Inflammatory macrophage treated with lipopolysaccharide for 4 hours (primary cell): ENCODE measurements at regions not wholly inside any gene's neighbourhood (a gene's known extent, or its start where the extent isn't known, plus 50 kb on each side); places are given as distances from the start of the nearest gene placed in this dataset.
"Not testable (repeated sequence)": the region's sequence is repeated elsewhere in the genome, so short reads cannot be mapped to it uniquely, and the experiment has no call there.

Experiments
- DNase-seq: peaks from one replicate; pipeline ENCODE4 v3.0.0-alpha.2; 2020

GRCh38 chr17:45592433-45592923, 102.0 kb upstream of the PLEKHM1 start:
- DNase-seq = peak; percentile 69

GRCh38 chr17:45596347-45596746, 105.8 kb upstream of the PLEKHM1 start:
- DNase-seq = not testable (repeated sequence)

GRCh38 chr17:45600052-45601012, 109.8 kb upstream of the PLEKHM1 start:
- peak; percentile 31 for DNase-seq

DNA sequence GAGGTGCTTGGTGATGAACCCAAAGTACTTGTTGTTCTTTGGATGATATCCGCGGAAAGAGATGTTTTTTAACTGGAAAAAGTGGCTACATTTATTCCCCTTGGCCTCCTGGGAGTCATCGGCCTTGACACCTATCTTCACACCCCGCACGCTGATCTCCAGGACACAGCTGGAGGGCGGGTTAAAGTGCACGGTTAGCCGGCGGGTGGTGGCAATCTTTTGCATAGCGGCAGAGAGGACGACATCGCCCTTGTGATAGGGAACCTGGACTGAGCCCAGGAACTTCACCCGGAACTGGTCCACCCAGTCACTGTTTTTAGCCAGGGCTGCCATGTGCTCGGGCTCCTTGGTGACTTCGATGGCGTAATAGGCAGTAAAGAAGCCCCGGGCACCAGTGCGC, 110.5 kb upstream of the PLEKHM1 start:
- not testable (repeated sequence) for DNase-seq

GRCh38 chr17:45601605-45602539, 111.4 kb upstream of the PLEKHM1 start:
- not testable (repeated sequence) for DNase-seq

- not testable (repeated sequence) for DNase-seq
Observed at GRCh38 chr17:45605751-45606150, 115.2 kb upstream of the PLEKHM1 start.

GRCh38 chr17:45619984-45620405, 129.5 kb upstream of the PLEKHM1 start:
- not testable (repeated sequence) for DNase-seq

DNA sequence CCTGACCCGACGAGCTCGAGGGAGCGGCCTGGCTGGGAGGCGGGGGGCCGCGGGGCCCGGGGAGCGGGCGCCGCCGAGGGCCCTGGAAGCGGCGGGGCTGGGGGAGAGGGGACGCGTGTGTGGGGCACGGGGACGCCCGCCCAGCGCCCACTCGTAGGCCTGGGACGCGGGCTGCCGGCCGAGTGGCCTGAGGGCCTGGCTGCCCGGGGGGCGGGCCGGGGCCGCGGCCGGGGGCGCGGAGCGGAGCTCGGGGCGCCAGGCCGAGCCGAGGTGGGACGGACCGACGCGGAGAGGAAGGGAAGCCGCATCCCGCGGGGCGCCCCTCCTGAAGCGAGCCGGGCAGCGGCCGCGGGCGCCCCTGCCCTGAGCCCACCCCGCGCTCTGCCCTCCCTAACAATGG, 129.9 kb upstream of the PLEKHM1 start:
- not testable (repeated sequence) for DNase-seq

GRCh38 chr17:45621087-45621486, 130.6 kb upstream of the PLEKHM1 start:
- not testable (repeated sequence) for DNase-seq

DNA sequence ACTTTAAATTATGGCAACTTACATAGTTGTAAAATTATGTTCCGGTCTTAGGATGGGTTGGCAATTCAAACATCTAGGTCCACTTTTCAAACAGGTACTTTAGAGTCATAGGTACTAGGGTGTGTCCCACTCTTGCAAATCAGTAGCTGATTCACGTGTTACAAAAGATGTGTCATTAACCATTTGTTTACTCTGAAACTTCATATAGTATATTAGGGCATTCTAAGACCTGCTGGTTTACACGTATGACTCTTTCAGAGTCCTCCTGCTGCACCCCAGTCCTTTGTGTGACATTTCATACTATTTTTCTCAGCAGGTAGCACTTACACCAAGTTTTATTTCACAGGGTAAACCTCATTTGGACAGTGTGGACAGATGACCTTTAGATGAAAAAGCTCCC, 131.8 kb upstream of the PLEKHM1 start:
- not testable (repeated sequence) for DNase-seq

DNA sequence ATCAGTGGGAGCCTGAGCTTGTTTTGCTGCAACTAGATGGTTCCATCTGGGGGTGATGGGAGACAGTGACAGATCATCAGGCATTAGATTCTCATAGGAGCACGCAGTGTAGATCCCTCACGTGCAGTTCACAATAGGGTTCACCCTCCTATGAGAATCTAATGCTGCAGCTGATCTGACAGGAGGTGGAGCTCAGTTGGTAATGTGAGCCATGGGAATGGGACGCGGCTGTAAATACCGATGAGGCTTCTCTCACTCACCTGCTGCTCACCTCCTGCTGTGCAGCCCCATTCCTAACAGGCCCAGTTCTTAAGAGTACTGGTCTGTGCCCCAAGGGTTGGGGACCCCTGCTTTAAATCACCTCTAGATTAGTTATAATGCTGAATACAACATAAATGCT, 137.5 kb upstream of the PLEKHM1 start:
- no peak for DNase-seq

DNA sequence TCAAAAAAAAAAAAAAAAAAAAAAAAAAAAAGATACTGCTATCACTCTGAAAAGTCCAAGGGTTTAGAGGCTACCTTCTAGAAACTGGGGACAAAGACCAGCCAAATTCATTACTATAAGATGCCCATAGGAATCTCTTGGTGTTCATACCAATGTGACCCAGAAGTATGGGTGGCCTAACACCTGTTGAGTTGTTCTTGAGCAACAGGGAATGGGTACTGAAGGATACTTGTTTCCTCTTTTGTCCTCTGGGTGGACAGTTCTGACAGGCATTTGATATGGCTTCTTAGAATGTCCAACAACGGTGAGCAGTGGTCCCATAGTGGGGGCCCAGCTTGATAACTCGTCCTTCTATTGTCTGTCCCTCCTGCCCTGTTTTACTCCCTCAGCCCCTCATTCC, 141.4 kb upstream of the PLEKHM1 start:
- no peak for DNase-seq

- DNase-seq = no peak
Observed at GRCh38 chr17:45639297-45639849, 144.7 kb upstream of the CRHR1 start.

GRCh38 chr17:45640141-45640850, 143.8 kb upstream of the CRHR1 start:
- peak; percentile 61 for DNase-seq

DNA sequence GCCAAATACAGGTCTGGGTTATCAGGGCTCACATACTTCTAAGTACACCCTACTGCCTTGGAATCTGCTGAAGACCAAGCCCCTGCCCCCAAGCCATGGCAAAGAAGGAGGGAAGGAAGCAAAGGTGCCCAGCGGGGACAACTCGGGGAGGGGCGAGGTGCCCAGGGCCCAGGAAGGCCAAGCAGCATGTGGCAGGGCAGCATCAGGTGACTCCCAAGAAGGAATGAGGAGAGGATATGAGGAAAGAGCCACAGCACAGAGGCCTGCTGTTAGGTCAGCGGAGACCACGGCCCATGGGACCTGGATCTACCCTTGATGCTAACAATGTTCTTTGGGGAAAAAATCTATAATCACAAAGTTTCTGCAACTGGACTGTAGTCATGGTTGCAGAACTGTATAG, 142.6 kb upstream of the CRHR1 start:
- DNase-seq = no peak

DNA sequence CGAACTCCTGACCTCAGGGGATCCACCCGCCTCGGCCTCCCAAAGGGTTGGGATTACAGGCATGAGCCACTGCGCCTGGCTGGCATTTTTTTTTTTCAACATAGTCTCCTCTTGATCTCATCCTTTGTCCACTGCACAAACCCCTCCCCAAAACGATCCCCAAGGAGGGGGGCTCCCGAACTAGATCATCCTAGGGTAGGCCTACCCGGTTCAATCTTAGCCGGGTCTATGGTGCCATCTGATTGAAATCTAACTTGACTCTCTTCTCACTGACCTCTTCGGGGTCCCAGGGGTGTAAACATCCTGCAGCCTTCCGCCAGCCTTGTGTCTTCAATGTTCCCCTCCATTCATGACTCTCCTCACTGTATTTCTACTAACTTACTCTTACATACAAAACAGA, 140.5 kb upstream of the CRHR1 start:
- DNase-seq = no peak

DNA sequence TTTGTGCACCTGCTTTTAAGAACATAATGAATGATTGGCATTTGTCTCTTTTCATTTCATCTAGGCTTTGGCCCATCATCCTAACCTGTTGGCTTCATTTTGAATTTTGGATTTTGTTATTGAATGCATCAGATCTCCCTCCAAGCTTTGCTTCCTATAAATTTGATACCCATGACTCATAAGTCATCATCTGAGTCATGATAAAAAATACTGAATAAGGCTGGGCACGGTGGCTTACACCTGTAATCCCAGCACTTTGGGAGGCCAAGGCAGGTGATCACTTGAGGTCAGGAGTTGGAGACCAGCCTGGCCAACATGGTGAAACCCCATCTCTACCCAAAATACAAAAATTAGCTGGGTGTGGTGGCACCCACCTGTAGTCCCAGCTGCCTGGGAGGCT, 139.5 kb upstream of the CRHR1 start:
- not testable (repeated sequence) for DNase-seq

DNA sequence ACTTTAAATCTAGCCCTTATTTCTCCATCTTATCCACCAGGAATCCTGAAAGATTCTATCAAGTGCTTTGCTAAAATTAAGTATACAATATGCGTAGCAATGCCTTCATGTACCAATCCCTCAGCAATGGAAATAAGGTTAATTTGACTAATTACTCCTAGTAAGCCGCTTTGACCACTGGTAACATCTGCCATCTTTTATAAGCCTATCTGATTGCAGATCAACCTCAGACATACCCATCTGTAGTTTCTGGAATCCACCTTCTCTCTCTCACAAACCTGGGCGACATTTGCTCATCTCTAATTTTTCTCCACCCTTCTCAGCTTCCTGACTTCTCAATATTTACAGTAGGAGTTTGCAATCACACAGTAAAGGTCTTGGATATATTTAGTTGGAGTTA, 138.8 kb upstream of the CRHR1 start:
- DNase-seq = no peak

- no peak for DNase-seq
Observed at GRCh38 chr17:45646288-45646988, 137.7 kb upstream of the CRHR1 start.

- DNase-seq = no peak
Observed at GRCh38 chr17:45648642-45649041, 135.5 kb upstream of the CRHR1 start.

DNA sequence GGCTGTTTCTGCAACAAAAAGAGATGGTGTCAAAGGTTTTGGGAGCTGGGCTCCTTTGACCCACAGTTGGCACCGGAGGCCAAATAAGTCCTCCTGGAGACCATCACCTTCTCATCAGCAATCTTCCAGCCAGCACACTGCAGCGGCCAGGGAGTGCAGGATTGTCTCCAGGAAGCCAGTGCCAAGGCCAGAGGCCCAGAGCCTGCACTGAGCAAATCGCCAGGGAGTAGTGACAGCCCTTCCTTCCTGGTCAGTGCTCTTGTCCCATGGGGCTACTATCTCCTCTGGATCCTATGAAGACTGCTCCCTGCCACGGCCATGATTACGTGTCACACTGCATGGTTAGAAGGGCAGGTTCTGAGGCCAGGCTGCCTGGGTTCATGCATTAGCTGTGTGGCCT, 134.3 kb upstream of the CRHR1 start:
- no peak for DNase-seq

GRCh38 chr17:45650561-45650960, 133.6 kb upstream of the CRHR1 start:
- DNase-seq = no peak
